HCT116 (cell line): ENCODE measurements at regions not wholly inside any gene's neighbourhood (a gene's known extent, or its start where the extent isn't known, plus 50 kb on each side); places are given as distances from the start of the nearest gene placed in this dataset.

Source experiments
- ATAC-seq: fragments of 200-7000 bp; cut with Tn5 transposase; 2 replicates; pipeline ENCODE4 v1.9.1; 2020; ENCODE audit warnings: mild to moderate bottlenecking, moderate library complexity
- BruUV-seq: library from RNA; stranded (reverse); fragments of 400-500 nt; replicated peaks from 2 replicates; lab custom pipeline; 2021; lab: Mats Ljungman, UMichigan
- CTCF ChIA-PET: fragments of 300-600 bp; sonication (Branson Sonifier 250); formaldehyde crosslinking; loops from one replicate; lab custom pipeline; 2021; ENCODE audit warnings: antibody characterized with exemption; lab: Charles Lee
- POLR2A ChIA-PET: fragments of 300-600, 350-600 bp; sonication (Branson Sonifier 250); formaldehyde crosslinking; loops from one replicate; lab custom pipeline; 2021; ENCODE audit warnings: antibody characterized with exemption; lab: Charles Lee
- RAD21 ChIA-PET, 2 experiments: fragments of 300-600 bp; sonication (Branson Sonifier 250); formaldehyde crosslinking; loops; one replicate each; lab custom pipeline; 2023; ENCODE audit warnings: low total read pairs in 2 of 2; ENCODE audit not compliant: uncharacterized antibody in 2 of 2, unreplicated experiment in 2 of 2, low non-redundant PET in 1 of 2; lab: Charles Lee
- DNase-seq: peaks from one replicate; pipeline ENCODE4 v3.0.0-alpha.2; 2010; ENCODE audit warnings: low read depth, low spot score
- H2AFZ ChIP-seq: fragments of 200-600 bp; shearing (Covaris generic), sonication (generic); 2 replicates; pipeline ENCODE4 v1.6.1; 2017; ENCODE audit warnings: low read depth, mixed run types, mixed read lengths, antibody characterized with exemption, low read length; ENCODE audit not compliant: poor library complexity, severe bottlenecking
- H3K27ac ChIP-seq: 2 replicates; pipeline ENCODE4 v1.5.1; 2012; ENCODE audit warnings: low read depth, low read length
- H3K27me3 ChIP-seq: fragments of 200-600 bp; sonication (generic); 2 replicates; pipeline ENCODE4 v1.6.1; 2016; ENCODE audit warnings: mixed run types, low read length, mixed read lengths; ENCODE audit not compliant: insufficient read depth
- H3K36me3 ChIP-seq, 2 experiments: fragments of 200-500 bp in 1 of 2; fragments of 200-600 bp in 1 of 2; sonication (Bioruptor generic) in 1 of 2; sonication (generic) in 1 of 2; 2 replicates each; pipeline versions ENCODE4 v1.5.1 to v1.6.1; 2014 to 2016; ENCODE audit warnings: low read length in 2 of 2, inconsistent platforms in 1 of 2, mixed read lengths in 1 of 2, mixed run types in 1 of 2; ENCODE audit not compliant: insufficient read depth in 2 of 2, control insufficient read depth in 1 of 2
- H3K4me1 ChIP-seq, 2 experiments: fragments of 200-600 bp in 1 of 2; sonication (generic) in 1 of 2; 2 replicates each; pipeline versions ENCODE4 v1.5.1 to v1.6.1; 2012 to 2017; ENCODE audit warnings: low read length in 2 of 2, inconsistent platforms in 1 of 2, mild to moderate bottlenecking in 1 of 2, mixed read lengths in 1 of 2, mixed run types in 1 of 2, moderate library complexity in 1 of 2; ENCODE audit not compliant: insufficient read depth in 2 of 2, control insufficient read depth in 1 of 2
- H3K4me2 ChIP-seq: fragments of 200-600 bp; sonication (generic); 2 replicates; pipeline ENCODE4 v1.6.1; 2017; ENCODE audit warnings: mixed run types, low read length, mixed read lengths
- H3K4me3 ChIP-seq, 2 experiments: fragments of 200-600 bp in 1 of 2; sonication (generic) in 1 of 2; replicated peaks in 1 of 2; 2 replicates each; pipeline ENCODE4 v1.5.1; 2011 to 2016; ENCODE audit warnings: low read length in 2 of 2, control low read depth in 1 of 2, low read depth in 1 of 2, mild to moderate bottlenecking in 1 of 2, mixed read lengths in 1 of 2, mixed run types in 1 of 2
- H3K79me2 ChIP-seq: fragments of 200-600 bp; sonication (generic); 2 replicates; pipeline ENCODE4 v1.6.1; 2017; ENCODE audit warnings: mild to moderate bottlenecking, mixed run types, low read length, moderate library complexity, mixed read lengths; ENCODE audit not compliant: insufficient read depth
- H3K9ac ChIP-seq: fragments of 200-600 bp; sonication (generic); 2 replicates; pipeline ENCODE4 v1.6.1; 2016; ENCODE audit warnings: low read length, mixed read lengths
- H3K9me2 ChIP-seq: fragments of 200-600 bp; sonication (generic), shearing (Covaris generic); 2 replicates; pipeline ENCODE4 v1.6.1; 2017; ENCODE audit warnings: mixed run types, mild to moderate bottlenecking, moderate library complexity; ENCODE audit not compliant: insufficient read depth
- H3K9me3 ChIP-seq, 2 experiments: fragments of 200-500 bp in 1 of 2; fragments of 200-600 bp in 1 of 2; sonication (Bioruptor generic) in 1 of 2; sonication (generic) in 1 of 2; 2 replicates each; pipeline ENCODE4 v1.6.1; 2014 to 2017; ENCODE audit warnings: low read length in 2 of 2, mixed read lengths in 2 of 2, inconsistent platforms in 1 of 2, low read depth in 1 of 2, mild to moderate bottlenecking in 1 of 2, mixed run types in 1 of 2, moderate library complexity in 1 of 2; ENCODE audit not compliant: control insufficient read depth in 1 of 2, insufficient read depth in 1 of 2
- H4K20me1 ChIP-seq: fragments of 200-600 bp; sonication (generic), shearing (Covaris generic); 2 replicates; pipeline ENCODE4 v1.6.1; 2017; ENCODE audit warnings: mixed run types, mild to moderate bottlenecking, moderate library complexity; ENCODE audit not compliant: insufficient read depth
- ATF3 ChIP-seq: IDR thresholded peaks from 2 replicates; pipeline ENCODE4 v1.6.1; 2012
- CBX3 ChIP-seq: IDR thresholded peaks from 2 replicates; pipeline ENCODE4 v1.6.1; 2012; ENCODE audit warnings: low read depth
- EGR1 ChIP-seq: IDR thresholded peaks from 2 replicates; pipeline ENCODE4 v1.6.1; 2012; ENCODE audit warnings: low read depth
- ELF1 ChIP-seq: IDR thresholded peaks from 2 replicates; pipeline ENCODE4 v1.6.1; 2012; ENCODE audit warnings: low read depth, borderline replicate concordance
- EZH2 ChIP-seq: fragments of 200-600 bp; sonication (generic); IDR thresholded peaks from 2 replicates; pipeline ENCODE4 v1.6.1; 2017; ENCODE audit warnings: antibody characterized with exemption, mixed run types
- EZH2phosphoT487 ChIP-seq: fragments of 200-600 bp; IDR thresholded peaks from 2 replicates; pipeline ENCODE4 v1.6.1; 2018; ENCODE audit warnings: antibody characterized with exemption, borderline replicate concordance
- FOSL1 ChIP-seq: IDR thresholded peaks from 2 replicates; pipeline ENCODE4 v1.6.1; 2012; ENCODE audit warnings: low read depth
- JUND ChIP-seq: IDR thresholded peaks from 2 replicates; pipeline ENCODE4 v1.6.1; 2012
- MAX ChIP-seq: IDR thresholded peaks from 2 replicates; pipeline ENCODE4 v1.6.1; 2012
- POLR2A ChIP-seq: IDR thresholded peaks from 2 replicates; pipeline ENCODE4 v1.7.0; 2011; ENCODE audit warnings: borderline replicate concordance; ENCODE audit not compliant: insufficient read depth, insufficient read length; ENCODE audit errors: extremely low read depth
- POLR2AphosphoS5 ChIP-seq: IDR thresholded peaks from 2 replicates; pipeline ENCODE4 v1.6.1; 2011; ENCODE audit warnings: mild to moderate bottlenecking, low read depth, low read length, moderate library complexity
- SIN3A ChIP-seq: IDR thresholded peaks from 2 replicates; pipeline ENCODE4 v1.6.1; 2012; ENCODE audit warnings: low read depth
- SRF ChIP-seq: IDR thresholded peaks from 2 replicates; pipeline ENCODE4 v1.6.1; 2012; ENCODE audit warnings: low read depth
- TCF7L2 ChIP-seq: IDR thresholded peaks from 2 replicates; pipeline ENCODE4 v1.7.0; 2011; ENCODE audit warnings: borderline replicate concordance, inconsistent platforms; ENCODE audit not compliant: insufficient read depth, insufficient read length; ENCODE audit errors: extremely low read depth
- YY1 ChIP-seq: IDR thresholded peaks from 2 replicates; pipeline ENCODE4 v1.6.1; 2011; ENCODE audit warnings: low read length, low read depth, moderate library complexity, mild to moderate bottlenecking; ENCODE audit not compliant: insufficient replicate concordance; ENCODE audit errors: extremely low read depth
- ZBTB33 ChIP-seq: IDR thresholded peaks from 2 replicates; pipeline ENCODE4 v1.6.1; 2011; ENCODE audit warnings: mild to moderate bottlenecking, low read length, moderate library complexity; ENCODE audit not compliant: insufficient replicate concordance; ENCODE audit errors: extremely low read depth
- intact Hi-C: fragments of 100-400 bp; cut with micrococcal nuclease; formaldehyde crosslinking; loops from 2 replicates; pipeline ENCODE4 v1.10.0; 2022

DNA sequence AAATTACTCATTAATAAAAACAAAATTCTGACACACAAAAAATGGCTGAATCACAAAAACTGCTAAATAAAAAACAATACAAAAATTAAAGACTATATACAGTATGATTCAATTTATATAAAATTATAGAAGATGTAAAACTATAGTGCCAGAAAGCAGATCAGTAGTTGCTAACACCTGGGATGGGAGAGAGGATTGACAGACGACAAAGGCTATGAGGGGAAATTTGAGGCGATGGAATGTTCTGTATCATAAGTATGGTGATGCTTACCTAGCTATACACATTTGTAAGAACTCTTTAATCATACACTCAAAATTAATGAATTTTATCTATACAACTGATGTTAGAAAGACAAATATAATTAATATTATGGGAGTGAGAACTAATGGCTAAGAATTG, 247.9 kb upstream of the GJE1 start (continued):
- no peak for TF ChIP-seq ZBTB33
- no peak for TF ChIP-seq EZH2
- TF ChIP-seq ELF1: no peak
- TF ChIP-seq YY1: no peak
- no peak for TF ChIP-seq SRF
- no peak for TF ChIP-seq FOSL1
- no peak for TF ChIP-seq CBX3
- no peak for TF ChIP-seq TCF7L2
- no peak for TF ChIP-seq POLR2AphosphoS5
- TF ChIP-seq POLR2A: no peak
- no peak for TF ChIP-seq EZH2phosphoT487

- Histone ChIP-seq H3K9me3 (no peaks in the 10 kb centered on the region), H3K4me2 (no peak overlapping the region), H2AFZ (no peak overlapping the region), H4K20me1 (no peaks in the 10 kb centered on the region)
- no peak for DNase-seq
- RAD21 ChIA-PET: no interaction called here
- BruUV-seq: no TSS peak
- intact Hi-C loops: no loop called here
- TF ChIP-seq ATF3: no peak
- no peak for TF ChIP-seq MAX
- peak; percentile 32; the same call in 1 of the 2 replicates for TF ChIP-seq JUND
- no peak for TF ChIP-seq EGR1
- no peak for TF ChIP-seq CBX3
- TF ChIP-seq YY1: no peak
- TF ChIP-seq FOSL1: peak; percentile 23; the same call in 1 of the 2 replicates
- TF ChIP-seq SIN3A: no peak
- TF ChIP-seq, all 23 proteins: peak for 2
- Histone ChIP-seq H3K36me3 (no peaks in the 10 kb centered on the region), H3K4me3 (no peak overlapping the region), H3K9ac (no peak overlapping the region), H3K27ac (no peak overlapping the region), H3K79me2 (no peaks in the 10 kb centered on the region), H3K27me3 (no peaks in the 10 kb centered on the region), H3K9me2 (no peaks in the 10 kb centered on the region), H3K4me1 (peaks cover 0 to 4% of the 10 kb centered on the region in 2 experiments; a peak in 1 of 4 replicates)
- ChIA-PET POLR2A (no interaction called here), CTCF (no interaction called here)
- ATAC-seq: no peak
Measured at GRCh38 chr6:141878686-141879085, 254.0 kb upstream of the GJE1 start.
